ENCODE measurements at regions not wholly inside any gene's neighbourhood (a gene's known extent, or its start where the extent isn't known, plus 50 kb on each side); places are given as distances from the start of the nearest gene placed in this dataset.

DNA sequence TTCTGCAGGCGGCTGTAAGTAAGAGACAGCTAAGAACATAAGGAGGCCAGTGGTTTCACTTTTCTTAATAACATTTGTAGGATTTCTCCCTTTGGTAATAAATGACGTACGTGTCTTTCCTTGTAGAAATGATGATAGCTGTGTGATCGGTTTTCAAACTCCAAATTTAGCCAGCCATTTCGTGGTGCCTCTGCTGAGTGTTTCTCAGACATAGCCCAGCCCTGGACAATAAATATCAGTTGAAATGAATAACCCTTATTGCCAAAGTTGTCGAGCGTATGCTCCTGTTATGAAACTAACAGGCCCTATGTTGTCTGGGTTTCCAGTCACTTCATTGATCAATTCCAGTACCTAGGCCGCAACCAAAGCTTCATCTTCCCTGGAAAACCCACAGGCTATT is 75.0 kb upstream of the MSX2 start:
- TF ChIP-seq, protein P1, sequence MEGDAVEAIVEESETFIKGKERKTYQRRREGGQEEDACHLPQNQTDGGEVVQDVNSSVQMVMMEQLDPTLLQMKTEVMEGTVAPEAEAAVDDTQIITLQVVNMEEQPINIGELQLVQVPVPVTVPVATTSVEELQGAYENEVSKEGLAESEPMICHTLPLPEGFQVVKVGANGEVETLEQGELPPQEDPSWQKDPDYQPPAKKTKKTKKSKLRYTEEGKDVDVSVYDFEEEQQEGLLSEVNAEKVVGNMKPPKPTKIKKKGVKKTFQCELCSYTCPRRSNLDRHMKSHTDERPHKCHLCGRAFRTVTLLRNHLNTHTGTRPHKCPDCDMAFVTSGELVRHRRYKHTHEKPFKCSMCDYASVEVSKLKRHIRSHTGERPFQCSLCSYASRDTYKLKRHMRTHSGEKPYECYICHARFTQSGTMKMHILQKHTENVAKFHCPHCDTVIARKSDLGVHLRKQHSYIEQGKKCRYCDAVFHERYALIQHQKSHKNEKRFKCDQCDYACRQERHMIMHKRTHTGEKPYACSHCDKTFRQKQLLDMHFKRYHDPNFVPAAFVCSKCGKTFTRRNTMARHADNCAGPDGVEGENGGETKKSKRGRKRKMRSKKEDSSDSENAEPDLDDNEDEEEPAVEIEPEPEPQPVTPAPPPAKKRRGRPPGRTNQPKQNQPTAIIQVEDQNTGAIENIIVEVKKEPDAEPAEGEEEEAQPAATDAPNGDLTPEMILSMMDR (IDR thresholded peaks at IDR 0.05) = no peak
- TF ChIP-seq EP300 (IDR thresholded peaks at IDR 0.05) (no peak), POLR2A (IDR thresholded peaks at IDR 0.05) (no peak)

Measured in tibial nerve (tissue), 4 donors.